ENCODE measurements at regions not wholly inside any gene's neighbourhood (a gene's known extent, or its start where the extent isn't known, plus 50 kb on each side); places are given as distances from the start of the nearest gene placed in this dataset.
"Not testable (repeated sequence)": the region's sequence is repeated elsewhere in the genome, so short reads cannot be mapped to it uniquely, and the experiment has no call there.

DNA sequence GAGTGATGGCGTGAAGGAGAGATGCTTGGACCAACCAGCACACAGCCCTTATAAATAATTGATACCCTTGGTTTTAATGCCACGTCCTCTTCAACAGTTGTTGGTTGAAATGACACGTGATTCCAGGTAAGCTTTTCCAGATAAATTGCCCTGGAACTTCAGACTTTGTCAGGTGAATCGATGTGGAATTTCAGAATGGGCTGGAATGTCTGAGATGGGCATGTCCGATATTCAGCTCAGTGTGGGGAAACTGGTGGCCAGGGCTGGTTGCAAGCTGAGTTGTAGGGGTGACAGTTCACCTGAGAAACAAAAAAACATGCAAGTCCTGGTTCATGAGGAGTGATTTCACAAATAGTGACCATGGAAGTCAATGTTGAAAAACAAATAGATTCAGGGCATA, 104.0 kb upstream of the PRKX start:
- not testable (repeated sequence) for TF ChIP-seq POLR2A (IDR thresholded peaks at IDR 0.05; ENCODE audit: extremely low read depth, insufficient read length); CTCF (IDR thresholded peaks at IDR 0.05; ENCODE audit: low read depth, low read length)
